Calu3 (cell line): ENCODE measurements at regions not wholly inside any gene's neighbourhood (a gene's known extent, or its start where the extent isn't known, plus 50 kb on each side); places are given as distances from the start of the nearest gene placed in this dataset.
A peak's percentile ranks its signal among the peaks of the same experiment; 100 is the strongest.
"Not testable (repeated sequence)": the region's sequence is repeated elsewhere in the genome, so short reads cannot be mapped to it uniquely, and the experiment has no call there.

Source experiments
- BruUV-seq: library from RNA; stranded (reverse); fragments of 400-500 nt; replicated peaks from 2 replicates; lab custom pipeline; 2021; lab: Mats Ljungman, UMichigan
- CTCF ChIA-PET: fragments of 300-600 bp; sonication (Branson Sonifier 250); formaldehyde crosslinking; loops from one replicate; lab custom pipeline; 2022; ENCODE audit warnings: antibody characterized with exemption; lab: Charles Lee
- DNase-seq: peaks from one replicate; pipeline ENCODE4 v3.0.0; 2022
- H3K27ac Mint-ChIP-seq: one replicate; pipeline ENCODE4 v1.8.0; 2022; ENCODE audit warnings: mixed read lengths; ENCODE audit not compliant: unreplicated experiment
- H3K27me3 Mint-ChIP-seq: one replicate; pipeline ENCODE4 v1.8.0; 2022; ENCODE audit warnings: mixed read lengths; ENCODE audit not compliant: unreplicated experiment
- H3K36me3 Mint-ChIP-seq: one replicate; pipeline ENCODE4 v1.8.0; 2022; ENCODE audit warnings: mild to moderate bottlenecking, moderate library complexity, mixed read lengths; ENCODE audit not compliant: insufficient read depth, unreplicated experiment
- H3K4me1 Mint-ChIP-seq: one replicate; pipeline ENCODE4 v1.8.0; 2022; ENCODE audit warnings: mild to moderate bottlenecking, low read depth, mixed read lengths; ENCODE audit not compliant: unreplicated experiment
- H3K4me3 Mint-ChIP-seq: one replicate; pipeline ENCODE4 v1.8.0; 2022; ENCODE audit warnings: mild to moderate bottlenecking, low read depth, moderate library complexity, mixed read lengths; ENCODE audit not compliant: unreplicated experiment
- H3K9me3 Mint-ChIP-seq: one replicate; pipeline ENCODE4 v1.8.0; 2022; ENCODE audit warnings: low read depth, mixed read lengths; ENCODE audit not compliant: unreplicated experiment
- CTCF ChIP-seq: fragments of 200-600 bp; IDR thresholded peaks from one replicate; pipeline ENCODE4 v1.8.0; 2022; ENCODE audit warnings: antibody characterized with exemption; ENCODE audit not compliant: unreplicated experiment
- intact Hi-C: fragments of 100-400 bp; cut with micrococcal nuclease; formaldehyde crosslinking; loops from one replicate; pipeline ENCODE4 v1.10.0; 2022; ENCODE audit not compliant: unreplicated experiment

- TF ChIP-seq CTCF, result no peak
- Mint-ChIP-seq H3K36me3 (no peaks in the 10 kb centered on the region), H3K9me3 (peaks cover 3% of the 10 kb centered on the region), H3K27me3 (no peaks in the 10 kb centered on the region), H3K27ac (no peak overlapping the region), H3K4me3 (no peak overlapping the region), H3K4me1 (peaks cover under 1% of the 10 kb centered on the region)
- intact Hi-C loops, result no loop called here
- CTCF ChIA-PET, result no interaction called here
- BruUV-seq, result no TSS peak
- no peak for DNase-seq
Measured at GRCh38 chr10:8337332-8337651, 282.8 kb downstream of the GATA3 start.

GRCh38 chr10:8338177-8338766 lies 283.8 kb downstream of the GATA3 start:
- BruUV-seq, result no TSS peak
- H3K27me3 Mint-ChIP-seq, result no peaks in the 10 kb centered on the region
- H3K9me3 Mint-ChIP-seq, result peaks cover 3% of the 10 kb centered on the region
- H3K36me3 Mint-ChIP-seq, result no peaks in the 10 kb centered on the region
- no peak for DNase-seq
- H3K4me3 Mint-ChIP-seq, result no peak overlapping the region
- no peak overlapping the region for H3K27ac Mint-ChIP-seq
- H3K4me1 Mint-ChIP-seq, result no peaks in the 10 kb centered on the region
- no peak for TF ChIP-seq CTCF
- intact Hi-C loops, result no loop called here
- CTCF ChIA-PET, result no interaction called here

GRCh38 chr10:8344756-8345155 lies 290.3 kb downstream of the GATA3 start:
- intact Hi-C loops, result no loop called here
- no peak overlapping the region for H3K27ac Mint-ChIP-seq

GRCh38 chr10:8346861-8347260 lies 292.4 kb downstream of the GATA3 start:
- BruUV-seq, result no TSS peak
- CTCF ChIA-PET, result interaction anchor here (1.0 to 1.1 kb wide), 3 partner anchors 9 to 475 kb away, joined by 3 to 5 read pairs (median 3); no protein-coding TSS in a partner anchor
- intact Hi-C loops, result no loop called here
- H3K27me3 Mint-ChIP-seq, result no peaks in the 10 kb centered on the region
- no peak for TF ChIP-seq CTCF
- peaks cover 18% of the 10 kb centered on the region for H3K4me1 Mint-ChIP-seq
- H3K4me3 Mint-ChIP-seq, result no peak overlapping the region
- DNase-seq, result peak; percentile 58
- no peaks in the 10 kb centered on the region for H3K36me3 Mint-ChIP-seq
- peaks cover 2% of the 10 kb centered on the region for H3K9me3 Mint-ChIP-seq
- H3K27ac Mint-ChIP-seq, result no peak overlapping the region

More at GRCh38 chr10:8344756-8345155, 290.3 kb downstream of the GATA3 start:
- Mint-ChIP-seq H3K4me1 (peaks cover 18% of the 10 kb centered on the region), H3K4me3 (no peak overlapping the region), H3K36me3 (no peaks in the 10 kb centered on the region), H3K9me3 (peaks cover 6% of the 10 kb centered on the region), H3K27me3 (no peaks in the 10 kb centered on the region)
- CTCF ChIA-PET, result no interaction called here
- no peak for DNase-seq
- BruUV-seq, result no TSS peak
- TF ChIP-seq CTCF, result no peak

- H3K36me3 Mint-ChIP-seq, BruUV-seq, H3K27ac Mint-ChIP-seq, intact Hi-C loops, H3K27me3 Mint-ChIP-seq, DNase-seq, H3K9me3 Mint-ChIP-seq, H3K4me3 Mint-ChIP-seq: not testable (repeated sequence)
- H3K4me1 Mint-ChIP-seq, result peaks cover 18% of the 10 kb centered on the region
- CTCF ChIA-PET, result interaction anchor here (1.0 to 1.1 kb wide), 2 partner anchors 8 to 475 kb away, joined by 3 read pairs; no protein-coding TSS in a partner anchor
Measured at GRCh38 chr10:8347614-8348013, 293.1 kb downstream of the GATA3 start.
